ENCODE measurements at regions not wholly inside any gene's neighbourhood (a gene's known extent, or its start where the extent isn't known, plus 50 kb on each side); places are given as distances from the start of the nearest gene placed in this dataset.

- TF ChIP-seq POLR2A (IDR thresholded peaks at IDR 0.05): no peak
- no peak for TF ChIP-seq CTCF (IDR thresholded peaks at IDR 0.05)
Measured at GRCh38 chr11:82105331-82105998, 628.2 kb downstream of the FAM181B start.

Measured in adrenal gland (tissue), 5 donors.